HG02678 (cell line): ENCODE measurements at regions not wholly inside any gene's neighbourhood (a gene's known extent, or its start where the extent isn't known, plus 50 kb on each side); places are given as distances from the start of the nearest gene placed in this dataset.
"Not testable (repeated sequence)": the region's sequence is repeated elsewhere in the genome, so short reads cannot be mapped to it uniquely, and the experiment has no call there.

Experiments used
- ATAC-seq: cut with Tn5 transposase; IDR thresholded peaks from one replicate; pipeline ENCODE4 v1.9.1; 2021; ENCODE audit warnings: mild to moderate bottlenecking, moderate library complexity; ENCODE audit not compliant: unreplicated experiment

DNA sequence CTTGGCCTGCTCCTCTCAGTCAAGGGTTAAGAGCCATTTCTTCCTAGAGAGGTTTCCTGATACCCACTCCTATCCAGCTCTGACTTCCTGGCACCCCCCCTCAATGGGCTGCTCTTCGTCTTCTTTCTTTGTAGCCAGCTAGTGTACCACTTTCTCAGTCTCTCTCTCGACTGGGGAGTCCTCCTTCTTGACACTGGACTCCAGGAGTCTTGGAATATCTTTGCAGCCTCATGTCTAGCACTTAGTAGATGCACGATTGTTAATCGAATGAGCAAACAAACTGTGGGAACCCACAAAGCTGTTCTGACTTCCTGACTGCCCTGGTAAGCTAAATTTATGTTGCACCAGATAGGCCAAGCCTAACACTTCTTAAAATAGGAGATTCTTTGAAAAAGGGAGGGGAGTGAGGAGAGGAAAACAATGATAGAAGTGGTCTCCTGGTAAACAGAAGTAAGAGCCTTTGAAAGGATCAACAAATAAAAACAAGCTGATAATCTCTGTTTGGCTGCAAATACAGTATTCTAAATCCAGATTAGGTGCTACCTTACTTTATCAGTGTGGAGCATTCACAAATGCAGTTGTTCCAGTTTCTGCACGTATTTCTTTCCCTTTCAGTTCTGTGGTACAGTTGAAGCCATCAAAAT lies 160.1 kb upstream of the CITED2 start:
- no peak for ATAC-seq

DNA sequence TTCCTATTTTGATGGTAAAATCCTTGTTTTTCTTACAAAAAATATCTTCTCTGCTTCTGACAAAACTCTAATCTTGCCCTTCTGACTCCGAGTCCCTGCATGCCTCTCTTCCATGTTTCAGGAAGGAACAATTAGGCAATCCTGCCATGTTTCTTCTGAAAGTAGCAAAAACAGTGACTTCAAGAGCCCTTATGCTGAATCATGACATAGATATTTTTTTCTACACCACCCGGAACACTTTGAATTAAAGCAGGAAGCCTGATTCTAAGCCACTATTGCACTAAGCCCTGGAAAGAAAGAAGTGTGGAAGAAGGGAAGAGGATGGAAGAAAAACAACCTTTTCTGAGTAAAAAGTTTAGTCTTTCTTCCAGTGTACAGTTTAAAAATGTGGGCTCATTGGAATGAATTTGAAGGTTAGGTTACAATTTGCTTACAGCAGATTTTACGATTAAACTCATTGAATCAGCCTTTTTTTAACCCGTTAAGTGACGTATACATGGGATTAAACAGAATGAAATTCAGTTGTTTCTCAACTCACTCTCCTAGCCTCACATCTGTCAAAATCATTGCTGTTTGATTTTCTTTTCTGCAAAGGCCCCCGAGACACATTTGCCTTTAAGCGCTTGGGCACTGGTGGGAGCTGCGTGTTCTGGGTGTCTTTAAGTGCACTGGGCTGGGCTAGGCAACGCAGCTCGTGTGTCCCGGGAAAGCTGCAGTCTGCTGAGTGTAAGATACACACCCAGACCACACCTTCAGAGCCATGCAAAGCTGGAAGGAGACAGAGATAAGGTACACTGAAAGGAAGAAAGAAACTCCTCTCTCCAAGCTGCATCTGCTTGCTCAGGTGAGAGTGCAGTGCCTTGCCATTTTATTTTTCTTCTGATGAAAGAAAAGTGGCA lies 159.4 kb upstream of the CITED2 start:
- no peak for ATAC-seq

DNA sequence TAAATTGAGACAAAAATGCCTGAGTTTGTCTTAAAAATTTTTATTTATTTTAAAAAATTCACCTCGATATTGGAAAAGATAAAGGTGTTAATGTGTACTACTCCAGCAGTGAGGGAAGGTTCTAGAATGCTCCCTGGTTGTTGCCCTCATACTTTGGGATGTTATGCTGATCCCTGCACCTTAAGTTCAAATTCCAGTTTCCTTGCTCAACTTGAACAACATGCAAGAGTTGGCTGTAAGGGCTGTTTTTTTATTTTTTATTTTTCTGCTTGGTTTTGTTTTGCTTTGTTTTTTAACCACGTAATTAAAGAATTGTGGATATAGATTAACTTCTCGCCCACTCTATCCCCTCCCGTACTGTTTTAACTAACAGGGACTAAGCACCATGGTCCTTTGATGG lies 158.7 kb upstream of the CITED2 start:
- no peak for ATAC-seq

DNA sequence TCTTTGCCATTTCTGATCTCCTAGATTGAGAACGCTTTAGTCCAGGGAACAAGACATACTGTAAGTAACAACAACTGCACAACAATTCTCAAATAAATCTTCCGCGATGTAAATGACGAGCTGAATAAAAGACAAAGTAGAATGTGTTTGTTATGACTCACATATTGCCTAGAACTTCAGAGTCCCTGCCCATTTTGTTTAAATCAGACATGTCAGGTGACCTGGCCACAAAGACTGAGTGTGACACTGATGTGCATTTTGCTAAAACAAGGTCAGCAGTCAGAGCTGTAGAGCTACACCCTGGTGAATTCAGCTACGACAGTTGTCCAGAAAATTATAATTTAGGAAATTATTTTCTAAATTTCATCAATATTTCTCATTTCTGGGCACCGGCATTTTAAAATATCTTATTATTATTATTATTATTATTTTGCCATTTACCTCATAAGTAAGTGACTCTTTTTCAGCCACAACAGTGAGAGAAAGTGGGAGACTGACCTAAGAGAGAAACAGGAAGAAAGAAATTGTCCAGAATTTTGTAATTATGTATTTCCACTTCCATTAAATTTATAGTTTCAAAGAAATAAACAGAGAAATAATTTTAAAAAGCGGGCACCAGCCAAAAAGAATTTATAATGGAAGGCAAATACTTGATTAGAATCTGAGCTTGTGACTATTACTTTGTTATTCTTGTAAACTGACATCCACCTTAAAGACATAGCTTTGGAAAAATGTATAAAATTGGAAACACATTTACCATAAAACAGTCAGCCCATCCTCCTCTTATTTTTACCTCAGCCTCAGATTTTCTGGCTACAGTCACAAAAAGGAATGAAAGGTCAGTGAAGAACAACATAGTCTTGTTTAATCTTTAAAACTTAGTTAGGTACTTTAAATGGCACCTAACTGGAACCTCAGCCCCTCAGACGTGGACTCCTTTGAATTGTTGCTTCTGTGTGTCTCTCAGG lies 157.0 kb upstream of the CITED2 start:
- ATAC-seq = no peak

DNA sequence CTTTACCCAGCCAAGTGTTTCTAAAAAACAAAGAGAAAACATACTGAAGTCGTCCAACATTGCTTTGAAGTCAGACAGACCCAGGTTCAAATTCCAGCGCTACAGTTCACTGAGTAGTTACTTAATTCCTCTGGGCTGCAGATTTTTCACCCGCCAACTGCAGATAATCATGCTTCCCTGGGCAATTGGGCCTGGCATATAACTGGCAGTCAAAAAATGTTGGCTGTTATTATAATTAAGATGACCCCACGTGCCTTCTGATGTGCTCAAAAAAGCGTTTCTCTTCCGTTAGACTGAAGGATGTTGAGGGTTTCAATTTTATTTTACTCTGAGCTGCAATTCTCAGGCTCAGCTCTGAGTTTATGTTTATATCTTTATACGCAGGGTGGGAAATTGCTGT lies 156.1 kb upstream of the CITED2 start:
- no peak for ATAC-seq

DNA sequence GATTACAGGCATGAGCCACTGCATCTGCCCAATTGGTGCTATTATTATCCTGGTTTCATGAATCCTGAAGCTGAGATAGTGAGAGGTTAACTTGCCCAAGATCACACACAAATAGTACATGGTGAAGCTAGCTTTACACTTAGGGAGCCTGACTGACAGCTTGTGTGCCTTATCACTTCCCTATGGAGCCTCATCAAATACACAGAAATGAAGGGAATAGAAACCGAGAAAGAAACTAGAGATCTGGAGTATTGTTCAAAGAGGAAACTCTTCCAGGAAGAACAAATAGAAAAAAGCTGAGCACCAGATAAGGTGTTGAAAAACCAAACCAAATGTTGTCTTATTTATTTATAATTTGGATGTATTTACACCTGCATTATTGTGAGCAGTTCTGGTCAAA lies 155.0 kb upstream of the CITED2 start:
- ATAC-seq = no peak

DNA sequence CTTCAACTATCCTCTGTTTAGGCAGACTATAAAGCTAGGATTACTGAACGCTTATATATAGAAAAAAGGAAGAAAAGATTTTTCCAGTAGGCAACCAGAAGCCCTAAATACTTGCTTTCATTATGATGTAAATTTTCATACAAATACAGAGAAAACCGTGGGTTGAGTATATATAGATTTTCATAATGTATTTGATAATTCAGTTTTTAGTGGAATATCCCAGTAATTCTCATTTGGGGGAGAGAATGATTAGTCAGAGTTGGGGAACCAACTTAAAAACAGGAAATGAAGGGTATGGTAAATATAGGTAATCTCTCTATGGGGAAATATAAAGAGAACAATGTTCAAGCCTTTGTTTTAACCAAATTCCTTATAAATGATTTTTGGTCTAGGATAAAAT lies 154.0 kb upstream of the CITED2 start:
- ATAC-seq = no peak

DNA sequence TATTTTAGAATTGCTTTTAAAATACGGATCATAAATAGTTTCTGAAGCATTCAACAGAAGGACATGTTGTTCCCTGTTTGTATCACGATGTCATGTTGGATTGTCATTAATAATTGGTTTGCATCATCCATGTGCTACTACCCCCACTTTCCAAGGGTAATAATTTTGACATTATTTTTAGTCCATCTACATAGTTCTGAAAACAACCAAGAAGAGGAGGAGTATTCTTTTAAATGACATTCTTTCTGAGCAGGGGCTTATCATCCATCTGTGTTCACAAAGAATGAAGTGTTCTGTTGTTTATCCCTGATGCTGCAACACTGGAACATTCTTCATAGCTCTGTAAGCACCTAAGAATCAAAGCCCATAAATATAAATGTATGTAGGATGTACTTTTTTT lies 151.0 kb upstream of the CITED2 start:
- ATAC-seq = no peak

DNA sequence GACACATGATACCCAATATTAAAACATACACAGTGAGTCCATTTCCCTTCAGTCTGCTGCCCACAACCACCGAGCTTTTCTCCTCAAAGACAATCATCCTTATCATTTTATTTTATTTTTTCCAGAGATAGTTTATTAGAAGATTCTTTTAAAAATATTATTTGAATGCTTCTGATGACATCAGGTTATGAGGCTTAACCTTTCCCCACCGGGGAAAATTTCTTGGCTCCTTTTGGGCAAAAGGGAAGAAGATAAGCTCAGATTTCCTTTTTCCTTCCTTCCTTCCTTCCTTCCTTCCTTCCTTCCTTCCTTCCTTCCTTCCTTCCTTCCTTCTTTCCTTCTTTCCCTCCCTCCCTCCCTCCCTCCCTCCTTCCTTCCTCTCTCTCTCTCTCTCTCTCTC lies 149.5 kb upstream of the CITED2 start:
- ATAC-seq = no peak

DNA sequence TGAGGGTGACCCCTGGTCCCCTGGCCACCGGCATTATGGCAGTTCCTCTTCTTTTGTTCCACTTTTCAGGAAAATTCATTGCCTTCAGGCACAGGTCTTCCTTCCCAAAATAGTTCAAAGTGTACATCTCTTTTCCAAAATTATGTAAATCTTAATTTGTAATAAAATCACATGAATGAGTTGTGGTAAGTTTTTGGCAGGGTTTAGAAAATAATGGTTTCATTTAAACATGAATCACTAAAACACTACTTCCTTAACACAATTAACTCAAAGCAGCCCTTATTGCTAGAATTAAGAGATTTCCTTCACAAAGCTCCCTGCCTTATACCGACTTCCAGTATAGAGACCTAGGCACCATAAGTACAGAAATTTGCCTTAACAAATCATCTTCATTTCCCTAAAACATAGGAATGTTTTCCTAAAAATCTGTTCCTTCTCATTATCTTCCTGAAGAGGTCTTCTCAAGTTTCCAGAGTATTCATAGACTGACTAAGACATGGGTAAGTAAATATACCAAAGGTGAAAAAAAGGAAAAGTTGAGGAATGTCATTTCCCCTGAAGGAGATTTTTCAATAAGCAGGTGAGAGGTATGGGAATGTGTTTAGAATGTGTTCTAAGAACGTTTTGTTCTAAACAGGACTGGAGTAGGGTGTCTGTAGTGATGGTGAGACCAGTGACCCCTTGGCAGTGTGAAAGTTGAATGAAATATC lies 148.2 kb upstream of the CITED2 start:
- ATAC-seq = no peak

DNA sequence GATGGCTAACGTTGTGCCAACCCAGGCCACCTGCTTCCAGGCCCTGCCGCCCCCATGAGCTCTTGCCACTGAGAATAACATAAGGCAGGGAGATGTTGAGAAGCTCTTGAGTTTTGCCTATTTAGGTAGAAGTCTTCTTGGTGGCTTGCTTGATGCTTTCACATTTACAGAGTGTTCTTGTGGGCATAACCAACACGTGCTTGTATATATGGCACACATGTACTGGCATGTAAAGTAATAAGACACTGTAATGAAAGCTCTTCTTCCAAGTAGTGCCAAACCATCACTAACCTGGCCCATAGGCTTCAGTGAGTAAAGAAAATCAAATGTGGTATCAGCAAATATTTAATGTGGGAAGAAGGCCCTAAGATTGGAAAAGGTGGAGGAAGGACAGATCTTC lies 146.9 kb upstream of the CITED2 start:
- ATAC-seq = no peak

DNA sequence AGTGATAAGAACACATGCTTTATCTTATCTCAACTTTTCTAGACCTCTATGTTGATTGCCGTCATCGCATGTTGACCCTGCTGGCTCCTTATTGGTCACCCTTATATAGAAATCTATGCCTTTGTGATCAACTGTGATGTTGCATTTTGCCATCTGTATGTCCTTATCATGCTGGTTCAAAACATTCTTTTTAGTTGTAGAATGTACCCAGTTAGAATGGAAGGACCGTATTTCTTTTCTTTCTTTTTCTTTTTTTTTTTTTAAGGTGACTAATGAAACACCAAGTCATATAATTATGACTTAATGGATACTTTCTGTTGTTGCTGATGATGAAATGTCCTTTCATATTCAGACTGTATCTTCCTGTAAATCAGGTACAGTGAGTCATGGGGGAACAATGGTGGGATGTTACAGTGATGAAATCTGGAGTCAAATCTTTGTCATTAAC lies 145.9 kb upstream of the CITED2 start:
- ATAC-seq = no peak

DNA sequence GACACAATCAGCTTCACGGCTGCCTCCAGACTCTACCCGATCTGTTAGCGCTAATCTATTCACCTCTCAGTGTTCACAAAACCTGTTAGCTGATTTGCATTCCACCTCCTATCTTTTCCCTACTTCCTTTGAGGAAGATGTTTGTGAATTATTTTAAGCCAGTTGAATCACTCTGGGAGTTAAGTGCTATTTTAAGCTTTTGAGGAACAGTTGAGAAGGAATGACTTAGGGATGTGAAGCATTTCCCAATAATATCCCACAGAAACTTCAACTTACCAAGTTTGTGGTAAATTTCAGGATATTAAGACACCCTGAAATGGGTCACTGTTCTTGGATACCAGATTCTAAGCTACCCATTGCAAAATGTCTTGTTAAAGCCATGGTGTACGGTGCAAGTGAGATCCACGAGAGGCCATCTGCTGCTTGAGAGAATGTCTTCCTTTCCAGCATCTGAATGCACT lies 145.2 kb upstream of the CITED2 start:
- ATAC-seq = no peak

DNA sequence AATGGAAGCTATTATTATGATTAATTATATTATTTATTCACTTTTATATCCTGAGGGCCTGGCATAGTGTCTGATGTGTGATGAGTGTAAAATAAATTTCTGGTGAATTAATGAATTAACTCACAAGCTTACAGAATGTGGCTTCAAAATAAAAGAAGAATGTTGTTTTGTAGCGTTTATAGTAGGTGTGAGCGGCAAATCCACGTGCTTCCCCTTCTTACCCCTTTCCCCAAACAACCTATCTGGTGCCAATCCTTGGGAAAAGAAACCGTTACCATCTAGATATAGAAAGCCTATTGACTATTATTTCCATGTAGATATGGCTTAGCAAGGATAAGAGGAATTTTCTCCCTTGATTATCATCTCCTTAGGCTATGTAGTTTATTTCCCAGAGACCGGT lies 144.6 kb upstream of the CITED2 start:
- ATAC-seq = no peak

DNA sequence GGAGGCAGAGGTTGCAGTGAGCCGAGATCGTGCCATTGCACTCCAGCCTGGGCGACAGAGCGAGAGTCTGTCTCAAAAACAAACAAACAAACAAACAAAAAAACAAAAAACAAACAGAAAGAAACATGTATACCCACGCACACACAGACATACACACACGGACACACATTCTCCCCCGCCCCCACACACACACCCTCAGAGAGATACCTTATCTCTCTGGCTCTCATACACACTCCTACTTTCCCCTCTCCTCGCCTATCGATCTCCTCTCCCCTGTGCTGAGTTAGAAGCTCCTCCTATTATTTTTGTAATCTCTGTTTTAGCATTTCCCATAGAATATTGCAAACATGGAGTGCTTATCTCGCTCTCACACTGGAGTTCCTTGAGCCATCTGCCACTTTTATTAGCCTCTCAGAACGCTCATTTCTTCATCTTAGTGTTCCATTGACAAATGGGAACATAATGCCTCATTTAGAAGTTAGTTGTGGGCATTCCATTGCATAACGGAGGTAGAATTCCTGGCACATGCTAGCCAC lies 144.2 kb upstream of the CITED2 start:
- ATAC-seq = no peak

DNA sequence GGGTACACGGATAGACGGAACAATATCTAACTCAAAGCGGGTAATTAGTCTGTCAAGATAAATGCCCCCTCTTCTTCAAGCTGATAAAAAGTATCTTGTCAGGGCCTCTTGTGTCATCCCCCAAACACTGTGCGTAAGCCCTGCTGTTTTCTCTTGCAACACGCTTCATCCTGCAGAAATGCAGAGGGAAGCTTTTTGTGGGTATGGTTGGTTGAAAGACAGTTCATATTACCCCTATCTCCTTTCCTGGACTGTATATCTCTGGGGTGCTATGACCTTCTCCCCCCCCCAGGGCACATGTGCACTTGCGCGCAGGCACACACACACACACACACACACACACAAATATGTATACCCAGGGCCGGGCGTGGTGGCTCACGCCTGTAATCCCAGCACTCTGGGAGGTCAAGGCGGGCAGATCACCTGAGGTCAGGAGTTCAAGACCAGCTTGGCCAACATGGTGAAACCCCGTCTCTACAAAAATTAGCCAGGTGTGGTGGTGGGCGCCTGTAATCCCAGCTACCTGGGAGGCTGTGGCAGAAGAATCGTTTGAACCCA lies 143.6 kb upstream of the CITED2 start:
- not testable (repeated sequence) for ATAC-seq

DNA sequence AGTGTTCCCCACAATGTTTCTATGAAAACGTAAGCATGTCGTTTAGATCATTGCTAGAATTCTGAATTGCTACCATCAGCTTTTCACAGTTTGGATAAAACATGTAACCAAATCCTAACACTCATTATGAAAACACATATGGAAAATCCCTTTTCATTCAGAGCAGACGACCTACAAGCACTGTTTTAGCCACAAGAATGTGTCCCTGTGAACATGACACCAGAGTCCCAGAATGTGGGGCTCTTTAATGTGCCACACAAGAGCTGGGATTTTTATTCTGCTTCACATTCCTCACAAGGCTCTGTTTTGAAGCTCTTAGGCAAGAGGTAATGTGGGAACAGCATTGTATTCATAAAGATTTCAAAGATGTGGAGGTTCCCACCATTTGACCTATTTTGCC lies 141.1 kb upstream of the CITED2 start:
- no peak for ATAC-seq

DNA sequence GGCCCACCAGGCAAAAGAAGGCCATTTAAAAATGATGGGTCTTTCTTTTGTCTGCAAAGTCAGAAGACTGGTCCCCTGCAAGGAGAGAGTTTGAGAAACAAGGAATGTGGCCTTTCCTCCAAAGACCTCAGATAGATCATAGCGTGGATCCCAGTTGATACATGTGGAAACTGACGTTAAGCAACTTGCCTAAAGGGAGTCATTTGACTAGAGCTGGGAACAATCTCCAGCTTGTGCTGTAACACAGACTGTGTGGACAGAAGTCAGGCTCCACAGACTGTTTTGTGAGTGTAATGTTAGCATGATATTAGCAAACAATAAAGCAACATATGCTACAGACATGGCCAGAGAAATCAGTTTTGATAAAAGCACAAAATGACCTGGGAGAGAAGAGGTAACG lies 140.4 kb upstream of the CITED2 start:
- no peak for ATAC-seq

DNA sequence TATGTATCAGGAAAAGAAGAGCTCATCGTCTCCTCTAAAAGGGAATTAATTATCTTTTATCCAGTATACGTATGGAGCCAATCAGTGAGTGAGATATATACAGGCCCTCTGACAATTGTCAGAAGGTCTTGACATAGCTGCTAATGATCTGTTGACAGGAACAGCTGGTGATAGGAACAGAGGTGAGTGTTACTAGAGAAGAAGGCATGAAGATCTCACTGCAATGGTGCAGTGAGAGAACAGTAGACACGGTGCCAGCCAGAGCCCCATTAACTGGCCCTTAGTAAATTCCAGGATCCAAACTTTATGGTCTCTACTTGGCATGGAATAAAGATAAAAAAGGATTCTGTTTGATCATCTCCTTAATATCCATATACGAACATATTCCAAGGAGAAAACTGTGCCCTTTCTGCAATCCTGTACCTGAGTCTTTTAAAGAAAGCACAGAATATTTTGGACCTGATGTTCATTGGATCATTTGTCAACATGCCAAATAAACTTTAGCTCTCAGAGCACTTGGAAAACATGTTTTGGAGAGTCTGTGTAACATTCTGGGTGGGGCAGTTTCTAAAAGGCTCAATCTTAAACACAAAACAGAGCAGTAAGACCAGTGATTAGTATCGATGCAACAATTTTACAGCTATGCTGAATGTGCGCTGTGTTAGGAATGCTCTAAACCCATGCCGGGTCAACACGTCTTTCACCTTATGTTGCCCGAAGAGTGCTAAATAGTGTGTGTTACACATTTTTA lies 135.8 kb upstream of the CITED2 start:
- no peak for ATAC-seq
